ENCODE measurements at regions not wholly inside any gene's neighbourhood (a gene's known extent, or its start where the extent isn't known, plus 50 kb on each side); places are given as distances from the start of the nearest gene placed in this dataset.

GRCh38 chr2:144161061-144161460 is 358.9 kb downstream of the ZEB2 start:
- Mint-ChIP-seq H3K27ac (ENCODE audit: unreplicated experiment) (no peak overlapping the region), H3K4me3 (ENCODE audit: unreplicated experiment) (no peak overlapping the region), H3K36me3 (ENCODE audit: low read depth, unreplicated experiment) (no peaks in the 10 kb centered on the region), H3K27me3 (ENCODE audit: unreplicated experiment) (peaks cover 2% of the 10 kb centered on the region), H3K4me1 (ENCODE audit: unreplicated experiment) (no peaks in the 10 kb centered on the region), H3K9me3 (ENCODE audit: unreplicated experiment) (no peaks in the 10 kb centered on the region)
- DNase-seq (ENCODE audit: low spot score), result no peak
- TF ChIP-seq, protein P1, sequence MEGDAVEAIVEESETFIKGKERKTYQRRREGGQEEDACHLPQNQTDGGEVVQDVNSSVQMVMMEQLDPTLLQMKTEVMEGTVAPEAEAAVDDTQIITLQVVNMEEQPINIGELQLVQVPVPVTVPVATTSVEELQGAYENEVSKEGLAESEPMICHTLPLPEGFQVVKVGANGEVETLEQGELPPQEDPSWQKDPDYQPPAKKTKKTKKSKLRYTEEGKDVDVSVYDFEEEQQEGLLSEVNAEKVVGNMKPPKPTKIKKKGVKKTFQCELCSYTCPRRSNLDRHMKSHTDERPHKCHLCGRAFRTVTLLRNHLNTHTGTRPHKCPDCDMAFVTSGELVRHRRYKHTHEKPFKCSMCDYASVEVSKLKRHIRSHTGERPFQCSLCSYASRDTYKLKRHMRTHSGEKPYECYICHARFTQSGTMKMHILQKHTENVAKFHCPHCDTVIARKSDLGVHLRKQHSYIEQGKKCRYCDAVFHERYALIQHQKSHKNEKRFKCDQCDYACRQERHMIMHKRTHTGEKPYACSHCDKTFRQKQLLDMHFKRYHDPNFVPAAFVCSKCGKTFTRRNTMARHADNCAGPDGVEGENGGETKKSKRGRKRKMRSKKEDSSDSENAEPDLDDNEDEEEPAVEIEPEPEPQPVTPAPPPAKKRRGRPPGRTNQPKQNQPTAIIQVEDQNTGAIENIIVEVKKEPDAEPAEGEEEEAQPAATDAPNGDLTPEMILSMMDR (IDR thresholded peaks at IDR 0.05; ENCODE audit: unreplicated experiment), result no peak

DNA sequence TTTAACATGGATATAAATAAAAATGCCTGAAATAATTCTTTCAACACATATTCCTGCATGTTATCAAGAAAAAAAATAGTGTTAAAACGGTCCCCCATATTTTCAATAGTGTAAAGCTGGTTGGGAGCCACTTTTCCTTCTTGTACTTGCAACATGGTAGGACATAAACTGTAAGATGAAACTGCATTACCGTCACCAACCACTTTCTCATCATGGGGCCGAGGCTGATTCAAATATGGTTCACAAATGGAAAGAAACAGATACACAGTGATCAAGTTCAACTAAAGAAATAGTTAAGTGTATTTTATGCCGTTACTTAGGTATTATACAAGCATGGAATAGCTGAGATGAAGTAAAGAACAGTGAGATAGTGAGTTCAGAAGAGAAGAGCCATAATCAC is 360.7 kb downstream of the ZEB2 start:
- Mint-ChIP-seq H3K36me3 (ENCODE audit: low read depth, unreplicated experiment) (no peaks in the 10 kb centered on the region), H3K27ac (ENCODE audit: unreplicated experiment) (no peak overlapping the region), H3K27me3 (ENCODE audit: unreplicated experiment) (peaks cover 2% of the 10 kb centered on the region), H3K9me3 (ENCODE audit: unreplicated experiment) (no peaks in the 10 kb centered on the region), H3K4me1 (ENCODE audit: unreplicated experiment) (no peaks in the 10 kb centered on the region), H3K4me3 (ENCODE audit: unreplicated experiment) (no peak overlapping the region)
- no peak for DNase-seq (ENCODE audit: low spot score)
- TF ChIP-seq, protein P1 (IDR thresholded peaks at IDR 0.05; ENCODE audit: unreplicated experiment), result no peak

- Mint-ChIP-seq H3K27ac (ENCODE audit: unreplicated experiment) (no peak overlapping the region), H3K9me3 (ENCODE audit: unreplicated experiment) (no peaks in the 10 kb centered on the region), H3K4me3 (ENCODE audit: unreplicated experiment) (no peak overlapping the region), H3K36me3 (ENCODE audit: low read depth, unreplicated experiment) (no peaks in the 10 kb centered on the region), H3K4me1 (ENCODE audit: unreplicated experiment) (no peaks in the 10 kb centered on the region), H3K27me3 (ENCODE audit: unreplicated experiment) (peaks cover 2% of the 10 kb centered on the region)
- TF ChIP-seq, protein P1 (IDR thresholded peaks at IDR 0.05; ENCODE audit: unreplicated experiment), result no peak
- no peak for DNase-seq (ENCODE audit: low spot score)
Observed at GRCh38 chr2:144158096-144158495, 361.8 kb downstream of the ZEB2 start.

GRCh38 chr2:144156736-144157640 is 362.9 kb downstream of the ZEB2 start:
- no peaks in the 10 kb centered on the region for H3K36me3 Mint-ChIP-seq (ENCODE audit: low read depth, unreplicated experiment)
- no peak for DNase-seq (ENCODE audit: low spot score)
- H3K4me3 Mint-ChIP-seq (ENCODE audit: unreplicated experiment), result no peak overlapping the region
- H3K27ac Mint-ChIP-seq (ENCODE audit: unreplicated experiment), result no peak overlapping the region
- H3K27me3 Mint-ChIP-seq (ENCODE audit: unreplicated experiment), result no peaks in the 10 kb centered on the region
- H3K4me1 Mint-ChIP-seq (ENCODE audit: unreplicated experiment), result peaks cover 3% of the 10 kb centered on the region
- no peaks in the 10 kb centered on the region for H3K9me3 Mint-ChIP-seq (ENCODE audit: unreplicated experiment)
- TF ChIP-seq, protein P1 (IDR thresholded peaks at IDR 0.05; ENCODE audit: unreplicated experiment), result no peak

DNA sequence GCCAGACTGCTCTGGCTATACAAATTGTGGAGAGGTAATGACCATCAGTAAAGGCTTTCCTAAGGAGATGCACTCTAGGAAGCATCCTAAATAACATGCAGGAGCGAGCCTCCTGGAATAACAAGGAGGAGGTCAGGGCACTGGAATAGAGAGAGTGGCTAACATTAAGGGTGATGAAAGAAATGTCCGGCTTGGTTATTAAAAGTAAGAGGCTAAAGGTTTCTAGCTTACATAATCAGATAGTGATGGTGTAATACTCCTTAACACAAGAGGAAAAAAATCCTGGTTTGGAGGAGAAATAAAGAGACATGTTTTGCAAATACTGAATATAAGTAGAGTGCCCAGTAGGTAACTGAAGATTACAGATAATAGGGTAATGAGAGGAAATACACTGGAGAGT is 365.7 kb downstream of the ZEB2 start:
- H3K27ac Mint-ChIP-seq (ENCODE audit: unreplicated experiment), result no peak overlapping the region
- TF ChIP-seq, protein P1 (IDR thresholded peaks at IDR 0.05; ENCODE audit: unreplicated experiment), result no peak
- no peak overlapping the region for H3K4me3 Mint-ChIP-seq (ENCODE audit: unreplicated experiment)

More for the DNA sequence above, 365.7 kb downstream of the ZEB2 start:
- Mint-ChIP-seq H3K27me3 (ENCODE audit: unreplicated experiment) (no peaks in the 10 kb centered on the region), H3K36me3 (ENCODE audit: low read depth, unreplicated experiment) (no peaks in the 10 kb centered on the region), H3K9me3 (ENCODE audit: unreplicated experiment) (no peaks in the 10 kb centered on the region), H3K4me1 (ENCODE audit: unreplicated experiment) (peaks cover 14% of the 10 kb centered on the region)
- DNase-seq (ENCODE audit: low spot score), result no peak
